OCI-LY7 (cell line): ENCODE measurements at regions not wholly inside any gene's neighbourhood (a gene's known extent, or its start where the extent isn't known, plus 50 kb on each side); places are given as distances from the start of the nearest gene placed in this dataset.

Experiments
- BruUV-seq: library from RNA; stranded (reverse); fragments of 400-500 nt; replicated peaks from 2 replicates; lab custom pipeline; 2021; lab: Mats Ljungman, UMichigan
- CTCF ChIA-PET: fragments of 300-600 bp; sonication (Branson Sonifier 250); formaldehyde crosslinking; loops from one replicate; lab custom pipeline; 2022; ENCODE audit warnings: antibody characterized with exemption; ENCODE audit not compliant: unreplicated experiment; lab: Charles Lee
- POLR2A ChIA-PET: fragments of 300-600 bp; sonication (Branson Sonifier 250); formaldehyde crosslinking; loops from one replicate; lab custom pipeline; 2022; ENCODE audit warnings: antibody characterized with exemption; lab: Charles Lee
- DNase-seq: peaks from one replicate; pipeline ENCODE4 v3.0.0-alpha.2; 2015; ENCODE audit warnings: low spot score
- H2AFZ ChIP-seq: fragments of 200-600 bp; sonication (generic), shearing (Covaris generic); 2 replicates; pipeline ENCODE4 v1.6.1; 2014; ENCODE audit warnings: mild to moderate bottlenecking, antibody characterized with exemption, low read length, moderate library complexity
- H3K27ac ChIP-seq: fragments of 200-600 bp; sonication (generic); 2 replicates; pipeline ENCODE4 v1.5.1; 2014; ENCODE audit warnings: mixed run types, low read depth, mild to moderate bottlenecking, moderate library complexity, low read length, inconsistent platforms; ENCODE audit not compliant: poor library complexity, severe bottlenecking
- H3K36me3 ChIP-seq: fragments of 200-600 bp; sonication (generic); 2 replicates; pipeline ENCODE4 v1.6.1; 2014; ENCODE audit warnings: mild to moderate bottlenecking, antibody characterized with exemption, low read length, moderate library complexity, mixed read lengths; ENCODE audit not compliant: insufficient read depth
- H3K4me1 ChIP-seq: fragments of 200-600 bp; sonication (generic); 2 replicates; pipeline ENCODE4 v1.5.1; 2014; ENCODE audit warnings: mild to moderate bottlenecking, low read length; ENCODE audit not compliant: insufficient read depth, poor library complexity, severe bottlenecking
- H3K4me2 ChIP-seq: fragments of 200-600 bp; sonication (generic); 2 replicates; pipeline ENCODE4 v1.6.1; 2014; ENCODE audit warnings: mild to moderate bottlenecking, low read length
- H3K4me3 ChIP-seq: fragments of 200-600 bp; sonication (generic); 2 replicates; pipeline ENCODE4 v1.5.1; 2014; ENCODE audit warnings: mild to moderate bottlenecking, low read depth, low read length; ENCODE audit not compliant: poor library complexity, severe bottlenecking
- H3K79me2 ChIP-seq: fragments of 200-600 bp; sonication (generic); 2 replicates; pipeline ENCODE4 v1.6.1; 2016; ENCODE audit warnings: low read depth, mild to moderate bottlenecking, low read length, moderate library complexity, mixed read lengths; ENCODE audit not compliant: insufficient read depth
- H3K9me2 ChIP-seq: fragments of 200-600 bp; sonication (generic); 2 replicates; pipeline ENCODE4 v1.6.1; 2016; ENCODE audit warnings: mild to moderate bottlenecking, low read length, mixed read lengths; ENCODE audit not compliant: insufficient read depth
- H3K9me3 ChIP-seq: fragments of 200-600 bp; sonication (generic); 2 replicates; pipeline ENCODE4 v1.6.1; 2014; ENCODE audit warnings: mild to moderate bottlenecking, mixed run types, low read length, mixed read lengths
- H4K20me1 ChIP-seq: fragments of 200-600 bp; sonication (generic); 2 replicates; pipeline ENCODE4 v1.6.1; 2014; ENCODE audit warnings: mild to moderate bottlenecking, antibody characterized with exemption, low read length, moderate library complexity, mixed read lengths; ENCODE audit not compliant: insufficient read depth
- CTCF ChIP-seq: fragments of 200-600 bp; sonication (generic); conservative IDR thresholded peaks from 2 replicates; pipeline ENCODE4 v1.5.1; 2014; ENCODE audit warnings: mild to moderate bottlenecking, antibody characterized with exemption, low read length, moderate library complexity, mixed read lengths
- EZH2phosphoT487 ChIP-seq: fragments of 200-600 bp; sonication (generic); IDR thresholded peaks from 2 replicates; pipeline ENCODE4 v1.6.1; 2018; ENCODE audit warnings: low read depth, borderline replicate concordance, mild to moderate bottlenecking, mixed run types, antibody characterized with exemption, low read length, moderate library complexity, mixed read lengths
- intact Hi-C: fragments of 100-400 bp; cut with micrococcal nuclease; formaldehyde crosslinking; loops from one replicate; pipeline ENCODE4 v1.10.0; 2022; ENCODE audit not compliant: unreplicated experiment

- POLR2A ChIA-PET: no interaction called here
- BruUV-seq: no TSS peak
- TF ChIP-seq CTCF (no peak), EZH2phosphoT487 (no peak)
These were observed 191.9 kb upstream of the GYPC start for GRCh38 chr2:126463892-126464674.

GRCh38 chr2:126467367-126468054, 188.4 kb upstream of the GYPC start:
- intact Hi-C loops: no loop called here
- Histone ChIP-seq H4K20me1 (no peaks in the 10 kb centered on the region), H3K36me3 (no peaks in the 10 kb centered on the region), H3K9me2 (no peaks in the 10 kb centered on the region), H3K27ac (no peak overlapping the region), H2AFZ (no peak overlapping the region), H3K79me2 (no peaks in the 10 kb centered on the region), H3K4me3 (no peak overlapping the region), H3K4me1 (no peaks in the 10 kb centered on the region), H3K4me2 (no peak overlapping the region), H3K9me3 (no peaks in the 10 kb centered on the region)
- no peak for TF ChIP-seq CTCF
- no peak for TF ChIP-seq EZH2phosphoT487
- ChIA-PET CTCF (no interaction called here), POLR2A (no interaction called here)
- BruUV-seq: no TSS peak
- no peak for DNase-seq

More at GRCh38 chr2:126463892-126464674, 191.9 kb upstream of the GYPC start:
- Histone ChIP-seq H3K36me3 (no peaks in the 10 kb centered on the region), H3K9me3 (no peaks in the 10 kb centered on the region), H3K9me2 (no peaks in the 10 kb centered on the region), H3K4me2 (no peak overlapping the region), H4K20me1 (no peaks in the 10 kb centered on the region), H3K4me1 (no peaks in the 10 kb centered on the region), H3K79me2 (no peaks in the 10 kb centered on the region), H2AFZ (no peak overlapping the region), H3K4me3 (no peak overlapping the region), H3K27ac (no peak overlapping the region)
- CTCF ChIA-PET: no interaction called here
- intact Hi-C loops: no loop called here
- no peak for DNase-seq

DNA sequence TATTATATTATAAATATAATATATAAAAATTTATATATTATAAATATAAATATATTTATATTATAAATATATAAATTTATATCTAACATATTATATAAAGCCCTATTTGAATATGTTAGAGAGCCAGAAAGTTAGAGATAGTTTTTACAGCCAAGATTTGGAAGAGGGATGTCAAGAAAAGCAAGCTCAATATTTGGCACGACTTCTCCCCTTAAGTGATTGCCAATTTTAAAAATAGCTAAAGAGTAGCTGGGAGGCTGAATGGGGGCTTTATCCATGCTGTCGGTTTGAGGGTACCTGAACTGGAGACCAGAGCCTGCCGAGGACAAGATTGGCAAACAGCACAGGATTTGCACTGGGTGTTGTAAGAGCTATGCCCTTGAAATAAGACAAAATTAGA, 180.9 kb upstream of the GYPC start:
- CTCF ChIA-PET: no interaction called here
- Histone ChIP-seq H3K36me3 (no peaks in the 10 kb centered on the region), H4K20me1 (no peaks in the 10 kb centered on the region), H3K4me2 (no peak overlapping the region), H3K4me1 (no peaks in the 10 kb centered on the region), H3K79me2 (no peaks in the 10 kb centered on the region), H3K4me3 (no peak overlapping the region), H3K9me2 (no peaks in the 10 kb centered on the region), H3K9me3 (no peaks in the 10 kb centered on the region), H3K27ac (no peak overlapping the region), H2AFZ (no peak overlapping the region)
- DNase-seq: no peak
- intact Hi-C loops: no loop called here
- BruUV-seq: no TSS peak
- no peak for TF ChIP-seq CTCF
- TF ChIP-seq EZH2phosphoT487: no peak
- POLR2A ChIA-PET: interaction anchor here (0.7 kb wide), 2 partner anchors 9 to 14 kb away, joined by 4 read pairs; no protein-coding TSS in a partner anchor
